GM21529 (cell line): ENCODE measurements at regions not wholly inside any gene's neighbourhood (a gene's known extent, or its start where the extent isn't known, plus 50 kb on each side); places are given as distances from the start of the nearest gene placed in this dataset.
"Not testable (repeated sequence)": the region's sequence is repeated elsewhere in the genome, so short reads cannot be mapped to it uniquely, and the experiment has no call there.

Experiments
- ATAC-seq: cut with Tn5 transposase; IDR thresholded peaks from one replicate; pipeline ENCODE4 v1.9.1; 2021; ENCODE audit not compliant: unreplicated experiment

- ATAC-seq = no peak
Measured at GRCh38 chr17:56000411-56000810, 152.9 kb upstream of the ANKFN1 start.

- not testable (repeated sequence) for ATAC-seq
Measured at GRCh38 chr17:56002656-56003055, 150.6 kb upstream of the ANKFN1 start.

- no peak for ATAC-seq
Measured at GRCh38 chr17:56009795-56010651, 143.3 kb upstream of the ANKFN1 start.

- no peak for ATAC-seq
Measured at GRCh38 chr17:56011406-56012131, 141.7 kb upstream of the ANKFN1 start.

- ATAC-seq = no peak
Measured at GRCh38 chr17:56018211-56018610, 135.1 kb upstream of the ANKFN1 start.

- no peak for ATAC-seq
Measured at GRCh38 chr17:56020369-56020768, 132.9 kb upstream of the ANKFN1 start.

GRCh38 chr17:56021681-56022190 is 131.5 kb upstream of the ANKFN1 start:
- no peak for ATAC-seq

GRCh38 chr17:56023851-56024250 is 129.4 kb upstream of the ANKFN1 start:
- peak; percentile 56 for ATAC-seq

- ATAC-seq = no peak
Measured at GRCh38 chr17:56026915-56027314, 126.4 kb upstream of the ANKFN1 start.

GRCh38 chr17:56028837-56029236 is 124.4 kb upstream of the ANKFN1 start:
- ATAC-seq = no peak

- no peak for ATAC-seq
Measured at GRCh38 chr17:56030009-56030624, 123.2 kb upstream of the ANKFN1 start.

- no peak for ATAC-seq
Measured at GRCh38 chr17:56031636-56032035, 121.6 kb upstream of the ANKFN1 start.

GRCh38 chr17:56034197-56034635 is 119.1 kb upstream of the ANKFN1 start:
- no peak for ATAC-seq

GRCh38 chr17:56038131-56038530 is 115.1 kb upstream of the ANKFN1 start:
- ATAC-seq = no peak

GRCh38 chr17:56045872-56046271 is 107.4 kb upstream of the ANKFN1 start:
- ATAC-seq = no peak

- ATAC-seq = no peak
Measured at GRCh38 chr17:56047331-56047730, 105.9 kb upstream of the ANKFN1 start.

GRCh38 chr17:56057869-56058268 is 95.4 kb upstream of the ANKFN1 start:
- no peak for ATAC-seq

- ATAC-seq = no peak
Measured at GRCh38 chr17:56064506-56064905, 88.8 kb upstream of the ANKFN1 start.

GRCh38 chr17:56074361-56074890 is 78.8 kb upstream of the ANKFN1 start:
- ATAC-seq = no peak

GRCh38 chr17:56076980-56077379 is 76.3 kb upstream of the ANKFN1 start:
- no peak for ATAC-seq

- no peak for ATAC-seq
Measured at GRCh38 chr17:56083475-56083874, 69.8 kb upstream of the ANKFN1 start.
